ENCODE measurements at regions not wholly inside any gene's neighbourhood (a gene's known extent, or its start where the extent isn't known, plus 50 kb on each side); places are given as distances from the start of the nearest gene placed in this dataset.

- no peak for TF ChIP-seq CTCF (IDR thresholded peaks at IDR 0.05; ENCODE audit: low read depth, low read length, poor library complexity, severe bottlenecking)
- no peak for TF ChIP-seq EZH2phosphoT487 (IDR thresholded peaks at IDR 0.05; ENCODE audit: borderline replicate concordance, low read length)
Measured at GRCh38 chr14:89589400-89590118, 172.5 kb upstream of the FOXN3 start.

Measured in DOHH2 (cell line).